Glutamatergic neuron (in vitro differentiated cells): ENCODE measurements at regions not wholly inside any gene's neighbourhood (a gene's known extent, or its start where the extent isn't known, plus 50 kb on each side); places are given as distances from the start of the nearest gene placed in this dataset.
"Not testable (repeated sequence)": the region's sequence is repeated elsewhere in the genome, so short reads cannot be mapped to it uniquely, and the experiment has no call there.

ENCODE experiments used
- DNase-seq: peaks from one replicate; pipeline ENCODE4 v3.0.0; 2022
- H3K27ac Mint-ChIP-seq: one replicate; pipeline ENCODE4 v1.8.0; 2020; ENCODE audit warnings: mild to moderate bottlenecking, mixed read lengths, inconsistent platforms; ENCODE audit not compliant: unreplicated experiment
- H3K27me3 Mint-ChIP-seq: one replicate; pipeline ENCODE4 v1.8.0; 2020; ENCODE audit warnings: mild to moderate bottlenecking, moderate library complexity, mixed read lengths, inconsistent platforms; ENCODE audit not compliant: unreplicated experiment
- H3K36me3 Mint-ChIP-seq: one replicate; pipeline ENCODE4 v1.8.0; 2020; ENCODE audit warnings: mild to moderate bottlenecking, mixed read lengths, inconsistent platforms; ENCODE audit not compliant: unreplicated experiment
- H3K4me1 Mint-ChIP-seq: one replicate; pipeline ENCODE4 v1.8.0; 2020; ENCODE audit warnings: mild to moderate bottlenecking, low read depth, mixed read lengths, inconsistent platforms; ENCODE audit not compliant: unreplicated experiment
- H3K4me3 Mint-ChIP-seq: one replicate; pipeline ENCODE4 v1.8.0; 2020; ENCODE audit warnings: mild to moderate bottlenecking, mixed read lengths, inconsistent platforms; ENCODE audit not compliant: unreplicated experiment
- H3K9me3 Mint-ChIP-seq: one replicate; pipeline ENCODE4 v1.8.0; 2020; ENCODE audit warnings: mild to moderate bottlenecking, moderate library complexity, mixed read lengths, inconsistent platforms; ENCODE audit not compliant: unreplicated experiment
- CTCF ChIP-seq: fragments of 200-600 bp; sonication (generic); IDR thresholded peaks from one replicate; pipeline ENCODE4 v1.5.0; 2021; ENCODE audit not compliant: partially characterized antibody, unreplicated experiment

- Mint-ChIP-seq H3K27ac (no peak overlapping the region), H3K4me3 (no peak overlapping the region), H3K36me3 (no peaks in the 10 kb centered on the region), H3K4me1 (peaks cover 16% of the 10 kb centered on the region), H3K27me3 (no peaks in the 10 kb centered on the region), H3K9me3 (peaks cover 2% of the 10 kb centered on the region)
- DNase-seq = no peak
- TF ChIP-seq CTCF = no peak
Measured at GRCh38 chr1:91104712-91105111, 82.9 kb upstream of the ZNF644 start.

GRCh38 chr1:91101328-91101727 lies 79.5 kb upstream of the ZNF644 start:
- Mint-ChIP-seq H3K27ac (no peak overlapping the region), H3K27me3 (peaks cover 3% of the 10 kb centered on the region), H3K4me1 (peaks cover 24% of the 10 kb centered on the region), H3K9me3 (peaks cover 2% of the 10 kb centered on the region), H3K36me3 (no peaks in the 10 kb centered on the region), H3K4me3 (no peak overlapping the region)
- no peak for DNase-seq
- no peak for TF ChIP-seq CTCF

GRCh38 chr1:91099746-91100621 lies 78.1 kb upstream of the ZNF644 start:
- Mint-ChIP-seq H3K27ac (peak overlapping the region; percentile 38), H3K36me3 (no peaks in the 10 kb centered on the region), H3K27me3 (peaks cover 3% of the 10 kb centered on the region), H3K4me3 (no peak overlapping the region), H3K4me1 (peaks cover 22% of the 10 kb centered on the region), H3K9me3 (peaks cover 2% of the 10 kb centered on the region)
- no peak for TF ChIP-seq CTCF
- no peak for DNase-seq

DNA sequence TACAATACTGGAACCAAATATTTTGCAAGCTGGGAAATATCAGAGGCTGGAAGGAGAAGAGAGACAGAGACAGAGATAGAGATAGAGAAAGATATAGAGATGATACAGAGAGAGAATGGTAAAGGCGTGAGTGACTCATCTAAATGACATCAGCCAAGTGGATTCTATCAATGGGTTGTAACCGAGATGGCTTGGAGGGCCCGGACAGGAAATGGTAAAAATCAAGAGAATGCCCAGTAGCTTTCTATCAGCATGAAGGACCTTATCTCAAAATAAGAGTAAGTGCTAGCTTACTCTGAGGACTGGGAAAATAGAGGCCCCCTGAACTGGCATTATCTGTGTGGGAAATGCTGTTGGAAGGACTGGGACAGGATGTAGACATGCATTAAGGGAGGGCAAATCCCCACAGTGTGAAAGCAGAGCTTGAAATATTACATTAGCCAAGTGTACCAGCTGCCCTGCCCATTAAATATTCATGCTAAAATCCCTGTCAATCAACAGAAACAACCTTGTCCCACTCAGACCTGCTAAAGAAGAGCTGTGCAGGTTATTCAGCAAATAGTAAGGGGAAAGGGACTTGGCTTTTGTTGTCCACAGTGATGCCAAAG lies 76.6 kb upstream of the ZNF644 start:
- no peak for DNase-seq
- Mint-ChIP-seq H3K4me1 (peaks cover 19% of the 10 kb centered on the region), H3K36me3 (no peaks in the 10 kb centered on the region), H3K4me3 (peak overlapping the region; percentile 26), H3K27me3 (peaks cover 3% of the 10 kb centered on the region), H3K27ac (peak overlapping the region; percentile 92), H3K9me3 (peaks cover 2% of the 10 kb centered on the region)
- TF ChIP-seq CTCF = no peak

GRCh38 chr1:91095321-91095720 lies 73.5 kb upstream of the ZNF644 start:
- not testable (repeated sequence) for H3K27me3 Mint-ChIP-seq, H3K9me3 Mint-ChIP-seq, H3K27ac Mint-ChIP-seq, H3K36me3 Mint-ChIP-seq, DNase-seq, H3K4me3 Mint-ChIP-seq
- H3K4me1 Mint-ChIP-seq = peaks cover 13% of the 10 kb centered on the region
